SH-SY5Y (cell line): ENCODE measurements at regions not wholly inside any gene's neighbourhood (a gene's known extent, or its start where the extent isn't known, plus 50 kb on each side); places are given as distances from the start of the nearest gene placed in this dataset.

Experiments used
- GATA2 ChIP-seq: IDR thresholded peaks from 2 replicates; pipeline ENCODE4 v1.6.1; 2011; ENCODE audit warnings: mild to moderate bottlenecking, low read depth, low read length
- GATA3 ChIP-seq: IDR thresholded peaks from 2 replicates; pipeline ENCODE4 v1.6.1; 2011; ENCODE audit warnings: low read depth, mild to moderate bottlenecking, low read length, moderate library complexity

DNA sequence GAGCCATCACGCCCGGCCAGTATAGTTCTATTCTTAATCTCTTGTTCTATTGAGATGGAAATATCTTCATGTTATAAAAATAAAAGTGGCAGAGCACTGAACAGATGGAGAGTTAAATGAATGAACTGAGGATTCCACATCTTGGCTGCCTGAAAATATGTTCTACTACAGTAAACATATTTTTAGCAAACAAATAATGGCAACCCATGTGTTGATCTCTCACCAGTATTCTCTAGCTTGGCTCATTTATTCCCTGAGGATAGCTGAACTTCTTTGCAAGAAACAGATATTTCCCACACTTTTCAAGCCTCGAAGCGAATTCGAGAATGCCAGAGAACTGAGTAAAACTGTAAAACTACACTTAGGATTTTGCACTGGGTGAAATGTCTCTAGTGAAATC lies 58.9 kb downstream of the DIRAS3 start:
- TF ChIP-seq GATA3 (no peak), GATA2 (no peak)
